ENCODE measurements at regions not wholly inside any gene's neighbourhood (a gene's known extent, or its start where the extent isn't known, plus 50 kb on each side); places are given as distances from the start of the nearest gene placed in this dataset.

DNA sequence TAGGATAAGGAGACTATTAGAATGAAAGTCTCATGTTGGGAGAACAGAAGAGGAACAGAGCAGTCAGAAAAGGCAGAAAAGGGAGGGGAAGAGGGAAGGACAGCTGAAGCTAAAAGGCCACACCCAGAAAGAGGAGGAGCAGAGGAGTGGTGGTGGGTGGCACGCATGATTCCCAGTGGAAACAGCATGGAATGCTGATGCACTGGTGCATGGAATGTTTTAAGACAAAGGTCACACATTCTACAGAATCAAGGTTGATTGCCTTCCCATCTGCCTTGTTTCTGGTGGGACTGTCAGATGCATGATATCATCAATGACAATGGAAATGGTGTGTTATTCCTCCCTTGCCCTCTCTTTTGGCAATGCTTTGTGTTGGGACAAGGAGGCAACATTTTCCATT lies 285.4 kb upstream of the MKI67 start:
- H3K4me3 ChIP-seq (replicated peaks in 1 of 2; ENCODE audit: low read depth in 1 of 2, low read length in 2 of 2) = no peak overlapping the region
- BruUV-seq (replicated peaks) = no TSS peak

More for the DNA sequence above, 285.4 kb upstream of the MKI67 start:
- RAD21 ChIA-PET (ENCODE audit: low non-redundant PET in 1 of 2, low total read pairs in 2 of 2, uncharacterized antibody in 2 of 2, unreplicated experiment in 2 of 2) = no interaction called here
- no peak overlapping the region for H3K4me2 ChIP-seq (ENCODE audit: low read length)
- DNase-seq (ENCODE audit: low read depth, low spot score) (no peak), ATAC-seq (no peak)
- TF ChIP-seq, protein P1, sequence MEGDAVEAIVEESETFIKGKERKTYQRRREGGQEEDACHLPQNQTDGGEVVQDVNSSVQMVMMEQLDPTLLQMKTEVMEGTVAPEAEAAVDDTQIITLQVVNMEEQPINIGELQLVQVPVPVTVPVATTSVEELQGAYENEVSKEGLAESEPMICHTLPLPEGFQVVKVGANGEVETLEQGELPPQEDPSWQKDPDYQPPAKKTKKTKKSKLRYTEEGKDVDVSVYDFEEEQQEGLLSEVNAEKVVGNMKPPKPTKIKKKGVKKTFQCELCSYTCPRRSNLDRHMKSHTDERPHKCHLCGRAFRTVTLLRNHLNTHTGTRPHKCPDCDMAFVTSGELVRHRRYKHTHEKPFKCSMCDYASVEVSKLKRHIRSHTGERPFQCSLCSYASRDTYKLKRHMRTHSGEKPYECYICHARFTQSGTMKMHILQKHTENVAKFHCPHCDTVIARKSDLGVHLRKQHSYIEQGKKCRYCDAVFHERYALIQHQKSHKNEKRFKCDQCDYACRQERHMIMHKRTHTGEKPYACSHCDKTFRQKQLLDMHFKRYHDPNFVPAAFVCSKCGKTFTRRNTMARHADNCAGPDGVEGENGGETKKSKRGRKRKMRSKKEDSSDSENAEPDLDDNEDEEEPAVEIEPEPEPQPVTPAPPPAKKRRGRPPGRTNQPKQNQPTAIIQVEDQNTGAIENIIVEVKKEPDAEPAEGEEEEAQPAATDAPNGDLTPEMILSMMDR (IDR thresholded peaks at IDR 0.05 in 2 of 3, conservative IDR thresholded peaks at IDR 0.05 in 1 of 3; ENCODE audit: borderline replicate concordance in 1 of 3, insufficient read depth in 1 of 3, low read depth in 2 of 3, low read length in 2 of 3) = no peak
- no peak for TF ChIP-seq EGR1 (IDR thresholded peaks at IDR 0.05; ENCODE audit: low read depth)
- no peak for TF ChIP-seq POLR2A (IDR thresholded peaks at IDR 0.05; ENCODE audit: borderline replicate concordance, extremely low read depth, insufficient read depth, insufficient read length)
- TF ChIP-seq RAD21 (IDR thresholded peaks at IDR 0.05; ENCODE audit: low read depth) = no peak
- no peak for TF ChIP-seq YY1 (IDR thresholded peaks at IDR 0.05; ENCODE audit: extremely low read depth, insufficient replicate concordance, low read depth, low read length)
- no peak for TF ChIP-seq ELF1 (IDR thresholded peaks at IDR 0.05; ENCODE audit: borderline replicate concordance, low read depth)
- no peak for TF ChIP-seq POLR2AphosphoS5 (IDR thresholded peaks at IDR 0.05; ENCODE audit: low read depth, low read length)
- no peak for TF ChIP-seq ZFX (IDR thresholded peaks at IDR 0.05)
- no peak for TF ChIP-seq SRF (IDR thresholded peaks at IDR 0.05; ENCODE audit: low read depth)
- TF ChIP-seq, protein P2, sequence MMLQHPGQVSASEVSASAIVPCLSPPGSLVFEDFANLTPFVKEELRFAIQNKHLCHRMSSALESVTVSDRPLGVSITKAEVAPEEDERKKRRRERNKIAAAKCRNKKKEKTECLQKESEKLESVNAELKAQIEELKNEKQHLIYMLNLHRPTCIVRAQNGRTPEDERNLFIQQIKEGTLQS (IDR thresholded peaks at IDR 0.05) = no peak
- TF ChIP-seq, protein P3, sequence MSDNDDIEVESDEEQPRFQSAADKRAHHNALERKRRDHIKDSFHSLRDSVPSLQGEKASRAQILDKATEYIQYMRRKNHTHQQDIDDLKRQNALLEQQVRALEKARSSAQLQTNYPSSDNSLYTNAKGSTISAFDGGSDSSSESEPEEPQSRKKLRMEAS (IDR thresholded peaks at IDR 0.05) = no peak
- no peak for TF ChIP-seq TCF7L2 (IDR thresholded peaks at IDR 0.05; ENCODE audit: borderline replicate concordance, extremely low read depth, insufficient read depth, insufficient read length)
- TF ChIP-seq, protein P4, sequence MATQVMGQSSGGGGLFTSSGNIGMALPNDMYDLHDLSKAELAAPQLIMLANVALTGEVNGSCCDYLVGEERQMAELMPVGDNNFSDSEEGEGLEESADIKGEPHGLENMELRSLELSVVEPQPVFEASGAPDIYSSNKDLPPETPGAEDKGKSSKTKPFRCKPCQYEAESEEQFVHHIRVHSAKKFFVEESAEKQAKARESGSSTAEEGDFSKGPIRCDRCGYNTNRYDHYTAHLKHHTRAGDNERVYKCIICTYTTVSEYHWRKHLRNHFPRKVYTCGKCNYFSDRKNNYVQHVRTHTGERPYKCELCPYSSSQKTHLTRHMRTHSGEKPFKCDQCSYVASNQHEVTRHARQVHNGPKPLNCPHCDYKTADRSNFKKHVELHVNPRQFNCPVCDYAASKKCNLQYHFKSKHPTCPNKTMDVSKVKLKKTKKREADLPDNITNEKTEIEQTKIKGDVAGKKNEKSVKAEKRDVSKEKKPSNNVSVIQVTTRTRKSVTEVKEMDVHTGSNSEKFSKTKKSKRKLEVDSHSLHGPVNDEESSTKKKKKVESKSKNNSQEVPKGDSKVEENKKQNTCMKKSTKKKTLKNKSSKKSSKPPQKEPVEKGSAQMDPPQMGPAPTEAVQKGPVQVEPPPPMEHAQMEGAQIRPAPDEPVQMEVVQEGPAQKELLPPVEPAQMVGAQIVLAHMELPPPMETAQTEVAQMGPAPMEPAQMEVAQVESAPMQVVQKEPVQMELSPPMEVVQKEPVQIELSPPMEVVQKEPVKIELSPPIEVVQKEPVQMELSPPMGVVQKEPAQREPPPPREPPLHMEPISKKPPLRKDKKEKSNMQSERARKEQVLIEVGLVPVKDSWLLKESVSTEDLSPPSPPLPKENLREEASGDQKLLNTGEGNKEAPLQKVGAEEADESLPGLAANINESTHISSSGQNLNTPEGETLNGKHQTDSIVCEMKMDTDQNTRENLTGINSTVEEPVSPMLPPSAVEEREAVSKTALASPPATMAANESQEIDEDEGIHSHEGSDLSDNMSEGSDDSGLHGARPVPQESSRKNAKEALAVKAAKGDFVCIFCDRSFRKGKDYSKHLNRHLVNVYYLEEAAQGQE (IDR thresholded peaks at IDR 0.05; ENCODE audit: low read depth) = no peak
- TF ChIP-seq SIN3A (IDR thresholded peaks at IDR 0.05; ENCODE audit: low read depth) = no peak
- no peak for TF ChIP-seq CBX3 (IDR thresholded peaks at IDR 0.05; ENCODE audit: low read depth)
- no peak for TF ChIP-seq CEBPB (IDR thresholded peaks at IDR 0.05; ENCODE audit: low read depth)
- no peak for TF ChIP-seq ZNF274 (IDR thresholded peaks at IDR 0.05; ENCODE audit: low read depth, low read length)
- no peaks in the 10 kb centered on the region; a peak in 1 of 4 replicates for H3K36me3 ChIP-seq (ENCODE audit: control insufficient read depth in 1 of 2, insufficient read depth in 2 of 2, low read length in 2 of 2)
- H3K27me3 ChIP-seq (ENCODE audit: insufficient read depth, low read length) = peaks cover 29% of the 10 kb centered on the region
- POLR2A ChIA-PET = no interaction called here
- CTCF ChIA-PET = no interaction called here
- intact Hi-C loops (cut with micrococcal nuclease) = no loop called here
- H4K20me1 ChIP-seq (ENCODE audit: insufficient read depth) = no peaks in the 10 kb centered on the region
- H3K9ac ChIP-seq (ENCODE audit: low read length) = no peak overlapping the region
- no peaks in the 10 kb centered on the region for H3K4me1 ChIP-seq (ENCODE audit: control insufficient read depth in 1 of 2, insufficient read depth in 2 of 2, low read length in 2 of 2)
- H3K9me2 ChIP-seq (ENCODE audit: insufficient read depth) = no peaks in the 10 kb centered on the region
- no peak overlapping the region for H2AFZ ChIP-seq (ENCODE audit: low read depth, low read length, poor library complexity, severe bottlenecking)
- no peak overlapping the region for H3K27ac ChIP-seq (ENCODE audit: low read depth, low read length)
- H3K9me3 ChIP-seq (ENCODE audit: control insufficient read depth in 1 of 2, insufficient read depth in 1 of 2, low read depth in 1 of 2, low read length in 2 of 2) = no peaks in the 10 kb centered on the region
- no peaks in the 10 kb centered on the region for H3K79me2 ChIP-seq (ENCODE audit: insufficient read depth, low read length)
